ENCODE measurements at regions not wholly inside any gene's neighbourhood (a gene's known extent, or its start where the extent isn't known, plus 50 kb on each side); places are given as distances from the start of the nearest gene placed in this dataset.

- DNase-seq (ENCODE audit: extremely low spot score, unreplicated experiment): no peak
- no peaks in the 10 kb centered on the region for H3K36me3 Mint-ChIP-seq
- no peaks in the 10 kb centered on the region for H3K4me1 Mint-ChIP-seq (ENCODE audit: unreplicated experiment)
- H3K27me3 Mint-ChIP-seq: peaks cover 41% of the 10 kb centered on the region
- TF ChIP-seq, protein P1, sequence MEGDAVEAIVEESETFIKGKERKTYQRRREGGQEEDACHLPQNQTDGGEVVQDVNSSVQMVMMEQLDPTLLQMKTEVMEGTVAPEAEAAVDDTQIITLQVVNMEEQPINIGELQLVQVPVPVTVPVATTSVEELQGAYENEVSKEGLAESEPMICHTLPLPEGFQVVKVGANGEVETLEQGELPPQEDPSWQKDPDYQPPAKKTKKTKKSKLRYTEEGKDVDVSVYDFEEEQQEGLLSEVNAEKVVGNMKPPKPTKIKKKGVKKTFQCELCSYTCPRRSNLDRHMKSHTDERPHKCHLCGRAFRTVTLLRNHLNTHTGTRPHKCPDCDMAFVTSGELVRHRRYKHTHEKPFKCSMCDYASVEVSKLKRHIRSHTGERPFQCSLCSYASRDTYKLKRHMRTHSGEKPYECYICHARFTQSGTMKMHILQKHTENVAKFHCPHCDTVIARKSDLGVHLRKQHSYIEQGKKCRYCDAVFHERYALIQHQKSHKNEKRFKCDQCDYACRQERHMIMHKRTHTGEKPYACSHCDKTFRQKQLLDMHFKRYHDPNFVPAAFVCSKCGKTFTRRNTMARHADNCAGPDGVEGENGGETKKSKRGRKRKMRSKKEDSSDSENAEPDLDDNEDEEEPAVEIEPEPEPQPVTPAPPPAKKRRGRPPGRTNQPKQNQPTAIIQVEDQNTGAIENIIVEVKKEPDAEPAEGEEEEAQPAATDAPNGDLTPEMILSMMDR (conservative IDR thresholded peaks at IDR 0.05): no peak
- no peaks in the 10 kb centered on the region for H3K9me3 Mint-ChIP-seq
- H3K4me3 Mint-ChIP-seq: no peak overlapping the region
- H3K27ac Mint-ChIP-seq: no peak overlapping the region
These were observed 192.4 kb upstream of the PFKP start for GRCh38 chr10:2874963-2875362.

DNA sequence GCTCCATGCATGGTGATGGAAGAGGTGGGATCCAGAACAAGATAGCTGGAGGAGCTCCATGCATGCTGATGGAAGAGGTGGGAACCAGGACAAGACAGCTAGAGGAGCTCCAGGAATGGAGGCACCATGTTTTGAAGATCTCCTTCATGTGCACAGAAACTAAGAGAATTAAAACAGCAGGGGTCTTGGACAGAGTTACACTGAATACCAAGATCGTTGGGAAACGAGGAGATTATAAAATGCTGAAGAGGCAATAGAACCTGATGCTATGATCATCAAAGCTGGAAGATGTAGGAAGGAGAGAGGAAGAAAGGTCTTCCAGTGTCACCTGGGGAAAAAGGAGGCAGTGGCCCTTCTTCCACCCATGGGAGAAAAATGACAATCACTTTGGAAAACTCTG lies 193.6 kb upstream of the PFKP start:
- H3K9me3 Mint-ChIP-seq: no peaks in the 10 kb centered on the region
- no peak for DNase-seq (ENCODE audit: extremely low spot score, unreplicated experiment)
- peaks cover 44% of the 10 kb centered on the region for H3K27me3 Mint-ChIP-seq
- no peak overlapping the region for H3K4me3 Mint-ChIP-seq
- H3K36me3 Mint-ChIP-seq: no peaks in the 10 kb centered on the region
- no peak overlapping the region for H3K27ac Mint-ChIP-seq
- H3K4me1 Mint-ChIP-seq (ENCODE audit: unreplicated experiment): no peaks in the 10 kb centered on the region
- TF ChIP-seq, protein P1 (conservative IDR thresholded peaks at IDR 0.05): no peak

DNA sequence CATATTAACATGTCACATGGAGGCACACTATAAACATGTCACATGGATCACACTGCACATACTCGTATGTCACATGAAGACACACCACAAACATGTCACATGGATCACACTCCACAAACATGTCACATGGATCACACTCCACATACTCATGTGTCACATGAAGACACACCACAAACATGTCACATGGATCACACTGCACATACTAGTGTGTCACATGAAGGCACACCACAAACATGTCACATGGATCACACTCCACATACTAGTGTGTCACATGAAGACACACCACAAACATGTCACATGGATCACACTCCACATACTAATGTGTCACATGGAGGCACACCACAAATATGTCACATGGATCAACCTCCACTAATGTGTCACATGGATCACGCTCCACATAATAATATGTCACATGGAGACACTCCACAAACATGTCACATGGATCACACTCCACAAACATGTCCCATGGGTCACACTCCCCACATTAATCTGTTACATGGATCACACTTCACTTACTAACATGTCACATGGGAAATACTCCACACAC lies 195.6 kb upstream of the PFKP start:
- no peaks in the 10 kb centered on the region for H3K36me3 Mint-ChIP-seq
- no peaks in the 10 kb centered on the region for H3K9me3 Mint-ChIP-seq
- TF ChIP-seq, protein P1 (conservative IDR thresholded peaks at IDR 0.05): no peak
- H3K4me3 Mint-ChIP-seq: no peak overlapping the region
- no peak overlapping the region for H3K27ac Mint-ChIP-seq
- H3K27me3 Mint-ChIP-seq: peaks cover 50% of the 10 kb centered on the region
- H3K4me1 Mint-ChIP-seq (ENCODE audit: unreplicated experiment): no peaks in the 10 kb centered on the region
- DNase-seq (ENCODE audit: extremely low spot score, unreplicated experiment): no peak

GRCh38 chr10:2870654-2871053 lies 196.7 kb upstream of the PFKP start:
- no peak for DNase-seq (ENCODE audit: extremely low spot score, unreplicated experiment)
- TF ChIP-seq, protein P1 (conservative IDR thresholded peaks at IDR 0.05): no peak
- Mint-ChIP-seq H3K9me3 (no peaks in the 10 kb centered on the region), H3K36me3 (no peaks in the 10 kb centered on the region), H3K4me1 (ENCODE audit: unreplicated experiment) (no peaks in the 10 kb centered on the region), H3K27ac (no peak overlapping the region), H3K4me3 (no peak overlapping the region), H3K27me3 (peaks cover 53% of the 10 kb centered on the region)

GRCh38 chr10:2867788-2868299 lies 199.5 kb upstream of the PFKP start:
- Mint-ChIP-seq H3K4me3 (no peak overlapping the region), H3K9me3 (no peaks in the 10 kb centered on the region), H3K4me1 (ENCODE audit: unreplicated experiment) (no peaks in the 10 kb centered on the region), H3K36me3 (no peaks in the 10 kb centered on the region), H3K27me3 (peaks cover 46% of the 10 kb centered on the region), H3K27ac (no peak overlapping the region)
- TF ChIP-seq, protein P1 (conservative IDR thresholded peaks at IDR 0.05): no peak
- no peak for DNase-seq (ENCODE audit: extremely low spot score, unreplicated experiment)

DNA sequence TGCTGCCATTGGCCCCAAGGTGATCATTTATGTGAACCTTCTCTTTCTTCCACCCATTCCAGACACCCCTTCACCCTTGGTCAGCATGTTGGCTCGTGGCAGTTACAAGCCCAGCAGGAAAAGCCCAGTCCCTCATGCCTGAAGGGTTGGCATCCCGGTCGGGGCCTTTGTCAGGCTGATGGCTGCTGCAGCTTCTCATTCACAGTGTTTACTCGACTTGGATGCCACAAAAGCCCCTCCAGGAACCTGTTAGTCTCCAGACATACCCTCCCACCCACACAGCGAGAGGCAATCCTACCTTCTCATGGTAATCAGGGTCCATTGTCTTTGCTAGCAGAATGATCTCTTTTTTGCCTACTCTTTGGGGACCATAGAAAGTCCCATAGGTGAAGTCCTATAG lies 200.8 kb upstream of the PFKP start:
- Mint-ChIP-seq H3K27me3 (peaks cover 40% of the 10 kb centered on the region), H3K9me3 (no peaks in the 10 kb centered on the region), H3K36me3 (no peaks in the 10 kb centered on the region), H3K4me1 (ENCODE audit: unreplicated experiment) (no peaks in the 10 kb centered on the region), H3K4me3 (no peak overlapping the region), H3K27ac (no peak overlapping the region)
- TF ChIP-seq, protein P1 (conservative IDR thresholded peaks at IDR 0.05): no peak
- DNase-seq (ENCODE audit: extremely low spot score, unreplicated experiment): no peak
